A549 (cell line): ENCODE measurements at regions not wholly inside any gene's neighbourhood (a gene's known extent, or its start where the extent isn't known, plus 50 kb on each side); places are given as distances from the start of the nearest gene placed in this dataset.

Experiments used
- BHLHE40 ChIP-seq: IDR thresholded peaks from 2 replicates; pipeline ENCODE4 v1.6.1; 2012; ENCODE audit warnings: low read depth, low read length, inconsistent platforms
- CTCF ChIP-seq: fragments of >200 bp; sonication (Bioruptor Twin); formaldehyde crosslinking; IDR thresholded peaks from 3 replicates; pipeline ENCODE4 v1.5.1; 2016
- EP300 ChIP-seq, 2 experiments: fragments of >200 bp; sonication (Bioruptor Twin); formaldehyde crosslinking; IDR thresholded peaks; 2 replicates in 1 of 2; 3 replicates in 1 of 2; pipeline ENCODE4 v1.6.1; 2016 to 2017
- FOSL2 ChIP-seq, 2 experiments: fragments of 450-650 bp in 1 of 2; fragments of >200 bp in 1 of 2; sonication (Bioruptor Twin) in 1 of 2; formaldehyde crosslinking; IDR thresholded peaks; 2 replicates each; pipeline versions ENCODE4 v1.5.0 to v1.6.1; 2016 to 2020; ENCODE audit warnings: mild to moderate bottlenecking in 1 of 2, moderate library complexity in 1 of 2
- HES2 ChIP-seq: fragments of >200 bp; sonication (Bioruptor Twin); formaldehyde crosslinking; IDR thresholded peaks from 2 replicates; pipeline ENCODE4 v1.6.1; 2016
- HEYL ChIP-seq: fragments of 250-450 bp; sonication (Bioruptor Pico); IDR thresholded peaks from 2 replicates; pipeline ENCODE4 v1.8.0; 2021; ENCODE audit warnings: mild to moderate bottlenecking, moderate library complexity
- MAX ChIP-seq: IDR thresholded peaks from 2 replicates; pipeline ENCODE4 v1.6.1; 2012
- MYC ChIP-seq: IDR thresholded peaks from 2 replicates; pipeline ENCODE4 v1.6.1; 2012; ENCODE audit warnings: mild to moderate bottlenecking, inconsistent platforms, low read length, improper control_type of control experiment, borderline replicate concordance
- RAD21 ChIP-seq, 2 experiments: fragments of >200 bp in 1 of 2; sonication (Bioruptor Twin) in 1 of 2; formaldehyde crosslinking in 1 of 2; IDR thresholded peaks in 1 of 2; conservative IDR thresholded peaks in 1 of 2; 2 replicates in 1 of 2; 3 replicates in 1 of 2; pipeline ENCODE4 v1.6.1; 2012 to 2018; ENCODE audit warnings: inconsistent platforms in 1 of 2
- REST ChIP-seq: fragments of 200-600 bp; sonication (generic); IDR thresholded peaks from 2 replicates; pipeline ENCODE4 v1.6.1; 2016; ENCODE audit warnings: antibody characterized with exemption, mild to moderate bottlenecking, moderate library complexity
- RFX5 ChIP-seq: fragments of 450-650 bp; IDR thresholded peaks from 2 replicates; pipeline ENCODE4 v1.7.1; 2014; ENCODE audit warnings: antibody characterized with exemption, mild to moderate bottlenecking, moderate library complexity
- SMC3 ChIP-seq: fragments of >200 bp; sonication (Bioruptor Twin); formaldehyde crosslinking; IDR thresholded peaks from 3 replicates; pipeline ENCODE4 v1.6.1; 2018; ENCODE audit warnings: inconsistent platforms
- SREBF2 ChIP-seq: fragments of 450-650 bp; IDR thresholded peaks from 2 replicates; pipeline ENCODE4 v1.6.1; 2014; ENCODE audit warnings: mild to moderate bottlenecking, moderate library complexity
- ZFP36 ChIP-seq: fragments of 450-650 bp; IDR thresholded peaks from 2 replicates; pipeline ENCODE4 v1.6.1; 2014; ENCODE audit warnings: borderline replicate concordance; ENCODE audit not compliant: partially characterized antibody

GRCh38 chr18:76264876-76265250 is 230.2 kb downstream of the ZNF516 start:
- TF ChIP-seq CTCF, result no peak
- TF ChIP-seq HES2, result no peak
- TF ChIP-seq HEYL (CRISPR knock-in tag), result no peak
- no peak for TF ChIP-seq REST
- no peak for TF ChIP-seq MAX
- no peak for TF ChIP-seq MYC
- no peak for TF ChIP-seq FOSL2 (IDR thresholded peaks at IDR 0.05)
- TF ChIP-seq FOSL2 (CRISPR knock-in tag; IDR thresholded peaks at IDR 0.05), result no peak
- no peak for TF ChIP-seq ZFP36
- TF ChIP-seq SREBF2, result no peak
- TF ChIP-seq RAD21 (conservative IDR thresholded peaks at IDR 0.05 in 1 of 2, IDR thresholded peaks at IDR 0.05 in 1 of 2), result no peak
- no peak for TF ChIP-seq BHLHE40
- no peak for TF ChIP-seq EP300 (IDR thresholded peaks at IDR 0.05)
- no peak for TF ChIP-seq RFX5
- TF ChIP-seq SMC3, result no peak
